GM21723 (cell line): ENCODE measurements at regions not wholly inside any gene's neighbourhood (a gene's known extent, or its start where the extent isn't known, plus 50 kb on each side); places are given as distances from the start of the nearest gene placed in this dataset.
"Not testable (repeated sequence)": the region's sequence is repeated elsewhere in the genome, so short reads cannot be mapped to it uniquely, and the experiment has no call there.

Experiments
- ATAC-seq: cut with Tn5 transposase; IDR thresholded peaks from one replicate; pipeline ENCODE4 v1.9.1; 2021; ENCODE audit warnings: mild to moderate bottlenecking, moderate library complexity; ENCODE audit not compliant: unreplicated experiment

DNA sequence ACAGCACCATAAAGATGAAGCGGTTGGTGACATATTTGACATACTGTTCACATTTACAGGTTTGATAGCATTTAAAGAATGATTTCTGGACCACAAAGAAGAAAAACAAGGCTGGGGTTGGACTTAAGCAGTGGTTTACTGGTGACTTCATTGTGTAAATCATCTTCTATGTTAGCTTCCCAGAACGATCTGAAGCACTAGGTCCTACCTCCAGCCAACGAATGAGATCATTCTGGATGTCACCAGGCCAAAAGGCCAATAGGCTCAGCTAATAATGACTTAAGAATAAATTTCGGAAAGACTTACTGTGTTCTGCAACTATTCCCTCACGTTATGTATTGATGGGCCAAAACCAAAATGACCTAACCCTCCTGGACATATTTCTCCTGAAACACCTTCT is 675.3 kb upstream of the CCNG1 start:
- ATAC-seq: no peak

DNA sequence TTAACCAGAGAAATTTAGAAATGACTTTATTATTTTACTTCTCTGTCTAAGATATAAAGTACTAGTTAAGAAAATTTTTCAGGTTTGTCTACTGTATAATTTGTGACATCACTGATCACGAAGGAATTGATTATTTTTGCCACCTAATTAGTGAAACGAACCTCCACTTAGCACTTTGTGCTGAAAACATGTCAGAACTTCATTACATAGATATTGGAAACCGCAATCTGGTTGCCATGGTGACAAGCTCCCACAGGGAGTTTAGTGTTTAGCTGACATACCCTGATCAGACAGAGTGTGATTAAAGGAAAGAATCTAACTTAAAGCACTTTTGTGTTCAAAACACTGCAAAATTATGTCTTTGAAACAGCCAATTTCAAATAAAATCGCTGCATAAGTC is 668.4 kb upstream of the CCNG1 start:
- ATAC-seq: no peak

DNA sequence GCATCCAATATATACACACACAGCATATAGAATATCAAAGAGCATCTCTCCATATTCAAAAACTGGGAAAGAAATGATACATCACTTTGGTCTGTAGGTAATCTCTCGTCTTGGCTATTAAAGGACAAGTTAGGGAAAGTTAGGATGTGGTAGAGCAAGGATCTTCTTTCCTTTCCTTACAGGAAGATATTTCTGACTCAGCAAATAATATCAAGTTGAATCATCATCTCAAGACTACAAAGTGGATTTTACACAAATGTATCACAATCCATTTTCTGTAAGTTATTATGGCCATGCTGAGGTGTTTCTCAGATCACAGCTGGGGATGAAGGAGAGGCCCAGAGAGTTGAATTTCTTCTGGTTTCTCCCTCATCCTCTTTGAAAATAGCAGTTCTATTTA is 651.7 kb upstream of the CCNG1 start:
- ATAC-seq: no peak

DNA sequence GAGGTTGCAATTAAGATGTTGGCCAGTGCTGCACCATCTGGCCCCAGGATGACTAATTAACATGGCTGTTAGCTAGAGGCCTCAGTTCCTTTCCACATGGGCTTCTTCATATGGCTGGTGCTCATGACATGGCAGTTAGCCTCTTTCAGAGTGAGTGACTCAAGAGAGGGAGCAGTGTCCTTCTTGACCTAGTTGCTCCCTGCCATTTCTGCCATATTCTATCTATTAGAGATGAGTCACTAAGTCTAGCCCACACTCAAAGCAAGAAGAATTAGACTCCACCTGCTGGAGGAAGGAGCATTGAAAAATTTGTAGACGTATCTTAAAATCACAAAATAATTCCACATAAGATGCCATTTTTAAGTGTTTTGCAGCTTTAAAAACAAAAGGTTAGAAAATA is 651.2 kb upstream of the CCNG1 start:
- no peak for ATAC-seq

DNA sequence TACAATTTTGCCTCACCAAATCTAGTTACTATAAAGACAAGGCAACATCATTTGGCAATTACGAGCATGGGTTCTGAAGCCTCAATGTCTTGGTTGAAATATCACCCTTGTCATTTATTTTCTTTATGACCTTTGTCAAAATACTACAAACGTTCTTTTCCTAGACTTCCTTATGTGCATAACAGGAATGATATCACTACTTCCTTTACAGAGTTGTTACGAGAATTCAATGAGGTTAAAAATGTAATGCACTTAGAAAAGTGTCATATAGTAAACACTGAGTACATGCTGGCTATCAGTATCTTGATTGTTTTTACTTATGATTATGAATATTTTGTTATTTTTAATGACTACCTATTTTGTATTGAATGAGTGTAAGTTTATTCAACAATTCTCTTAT is 640.9 kb upstream of the CCNG1 start:
- ATAC-seq: no peak

DNA sequence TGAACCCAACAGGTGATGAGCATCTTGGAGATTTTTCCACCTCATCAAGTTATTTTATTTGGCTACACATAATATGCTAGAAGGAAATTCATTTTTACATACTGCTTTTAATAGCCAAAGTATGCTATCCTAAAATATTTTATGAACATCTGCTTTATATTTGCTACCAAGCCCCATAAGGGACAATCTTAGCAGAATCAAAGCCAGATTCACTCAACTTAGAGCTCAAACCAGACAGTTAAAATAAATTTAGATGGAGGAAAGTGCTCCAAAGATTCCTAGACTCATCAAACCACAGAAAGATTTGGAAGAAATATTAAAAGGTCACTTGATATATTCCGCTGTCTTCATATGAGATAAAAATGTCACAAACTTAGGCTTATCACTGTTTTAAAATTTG is 637.1 kb upstream of the CCNG1 start:
- ATAC-seq: no peak

DNA sequence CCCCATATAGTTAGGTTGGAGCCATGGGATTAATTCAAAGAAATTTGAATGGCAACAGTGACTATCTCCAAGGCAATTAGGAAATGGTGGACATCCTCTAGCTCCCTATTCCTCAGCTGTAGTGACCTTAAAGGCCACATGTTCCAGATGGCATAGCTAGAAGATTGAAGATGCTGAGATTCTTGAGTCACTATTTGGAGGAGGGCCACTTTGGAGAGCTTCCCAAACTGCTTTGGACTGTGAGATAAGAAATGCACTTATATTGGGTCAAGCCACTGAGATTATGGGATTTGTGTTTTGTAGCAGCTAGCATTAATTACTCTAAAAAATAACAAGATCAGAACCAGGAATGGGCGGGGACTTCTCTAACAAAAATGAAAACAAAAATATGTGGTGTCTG is 636.2 kb upstream of the CCNG1 start:
- no peak for ATAC-seq

DNA sequence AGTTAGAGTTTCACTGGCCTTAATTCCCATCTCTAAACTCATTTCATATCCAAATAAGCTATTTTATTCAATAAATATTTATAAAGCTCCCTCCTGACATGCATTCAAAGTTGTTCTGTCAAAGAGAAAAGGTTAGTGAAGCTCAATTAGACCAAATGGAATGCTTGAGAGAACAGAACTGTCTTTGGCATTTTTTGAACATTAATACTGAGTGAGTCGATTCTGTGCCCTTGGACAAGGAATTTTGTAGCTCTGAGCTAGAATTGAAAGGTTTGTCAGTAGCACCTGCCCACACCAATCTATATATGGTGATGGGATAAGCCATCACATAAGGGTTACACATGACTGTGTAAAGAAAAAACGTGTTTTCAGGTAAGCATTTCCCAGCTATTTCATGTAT is 631.2 kb upstream of the CCNG1 start:
- no peak for ATAC-seq

DNA sequence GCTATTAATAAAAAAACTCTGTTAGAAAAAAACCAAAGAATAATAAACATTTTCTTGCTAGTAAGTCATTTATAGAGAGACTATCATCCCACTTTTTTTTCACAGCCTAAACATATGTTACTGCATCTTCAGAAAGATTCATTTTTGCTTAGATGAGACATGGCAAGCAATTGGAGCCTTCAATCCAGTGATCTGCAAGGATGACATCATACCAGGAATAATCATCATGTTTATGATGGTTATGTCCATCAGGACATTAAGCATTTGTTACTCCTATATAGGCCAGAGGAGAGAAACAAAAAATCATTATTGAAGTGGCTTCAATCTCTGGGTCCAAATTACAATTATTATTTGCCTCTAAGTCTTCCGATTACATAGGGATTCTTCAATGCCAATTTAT is 626.3 kb upstream of the CCNG1 start:
- ATAC-seq: no peak

DNA sequence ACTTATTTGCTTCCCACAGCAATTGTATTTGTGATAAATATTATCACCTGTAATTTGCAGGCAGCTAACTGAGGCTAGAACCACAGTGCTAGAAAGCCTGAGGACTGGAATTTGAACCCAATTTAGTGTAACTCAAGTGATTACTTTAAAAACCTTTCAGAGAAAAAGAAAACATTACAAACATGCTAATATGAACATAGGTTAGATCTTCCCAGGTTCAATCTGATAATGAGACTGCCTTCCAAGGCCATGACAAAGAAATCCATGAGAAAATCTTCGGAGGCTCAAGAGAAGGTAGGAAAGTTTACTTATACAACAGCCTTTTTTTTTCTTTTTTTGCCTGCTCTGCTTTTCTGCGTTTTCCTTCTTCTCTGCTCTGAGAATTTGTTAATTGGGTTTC is 620.6 kb upstream of the CCNG1 start:
- no peak for ATAC-seq

DNA sequence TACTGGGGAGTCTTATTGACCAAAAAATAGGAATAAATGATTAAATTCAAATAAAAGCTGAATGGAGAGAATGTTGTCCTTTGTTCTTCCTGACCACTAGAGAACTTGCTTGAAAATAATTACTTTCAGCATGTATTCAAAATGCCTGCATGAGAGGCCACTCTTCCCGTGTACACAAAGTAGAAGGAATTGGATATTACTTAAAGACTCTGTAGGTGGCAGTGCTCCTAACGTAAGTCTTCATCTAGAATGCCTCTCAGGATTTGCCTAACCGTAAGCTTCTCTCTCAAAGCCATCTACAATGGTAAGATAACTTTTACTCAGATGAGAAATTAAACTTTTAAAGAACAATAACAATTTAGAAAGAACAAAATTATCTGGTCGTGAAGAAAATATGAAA is 620.0 kb upstream of the CCNG1 start:
- ATAC-seq: no peak

DNA sequence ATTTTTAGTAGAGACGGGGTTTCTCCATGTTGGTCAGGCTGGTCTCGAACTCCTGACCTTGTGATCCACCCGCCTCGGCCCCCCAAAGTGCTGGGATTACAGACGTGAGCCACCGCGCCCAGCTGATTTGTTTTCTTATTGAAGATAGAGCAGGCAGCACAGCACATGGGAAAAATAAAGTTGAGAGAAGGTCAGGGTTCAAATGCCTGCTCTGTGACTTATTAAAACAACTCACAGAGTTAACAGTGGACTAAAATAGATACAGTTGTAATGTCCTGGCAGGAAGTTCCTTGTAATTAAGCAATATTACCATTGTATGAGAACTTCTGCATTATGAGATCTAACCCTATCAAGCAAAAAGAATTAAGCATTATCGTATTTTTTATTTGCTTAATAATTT is 615.7 kb upstream of the CCNG1 start:
- ATAC-seq: not testable (repeated sequence)

DNA sequence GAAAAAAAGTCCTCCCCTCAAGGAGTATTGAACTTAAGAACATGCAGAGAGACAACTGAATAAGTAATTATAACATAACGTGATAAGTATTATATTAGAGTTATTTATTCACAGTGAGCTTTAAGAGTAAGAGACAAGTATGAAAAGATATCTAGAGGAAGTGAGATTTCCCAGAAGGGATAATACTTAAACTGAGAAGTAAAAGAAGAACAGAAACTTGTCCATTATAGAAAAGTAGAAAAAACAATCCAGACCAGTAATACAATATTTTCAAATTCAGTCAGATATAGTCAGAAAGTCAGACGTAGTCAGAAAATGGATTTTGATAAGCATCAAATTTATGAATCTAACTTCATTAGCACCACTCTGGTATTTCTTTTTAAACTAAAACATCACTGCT is 613.0 kb upstream of the CCNG1 start:
- ATAC-seq: peak; percentile 64

DNA sequence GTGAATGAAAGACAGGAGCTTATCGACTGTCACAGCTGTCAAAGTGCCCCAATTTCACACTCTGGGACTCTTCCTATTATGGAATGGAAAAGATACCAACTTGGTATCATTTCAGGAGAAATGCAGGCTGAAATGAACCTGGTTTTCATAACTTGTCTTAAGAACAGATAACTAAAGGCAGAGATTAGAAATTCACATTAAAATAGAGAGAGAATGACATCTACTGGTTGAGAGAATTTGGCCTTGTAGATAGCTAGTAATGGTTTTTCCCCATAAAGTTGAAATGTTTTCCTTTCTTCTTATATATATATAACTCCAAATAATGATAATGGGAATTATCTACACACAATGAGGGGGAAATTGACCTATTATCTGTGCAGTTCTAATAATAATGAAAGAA is 600.2 kb upstream of the CCNG1 start:
- ATAC-seq: no peak

DNA sequence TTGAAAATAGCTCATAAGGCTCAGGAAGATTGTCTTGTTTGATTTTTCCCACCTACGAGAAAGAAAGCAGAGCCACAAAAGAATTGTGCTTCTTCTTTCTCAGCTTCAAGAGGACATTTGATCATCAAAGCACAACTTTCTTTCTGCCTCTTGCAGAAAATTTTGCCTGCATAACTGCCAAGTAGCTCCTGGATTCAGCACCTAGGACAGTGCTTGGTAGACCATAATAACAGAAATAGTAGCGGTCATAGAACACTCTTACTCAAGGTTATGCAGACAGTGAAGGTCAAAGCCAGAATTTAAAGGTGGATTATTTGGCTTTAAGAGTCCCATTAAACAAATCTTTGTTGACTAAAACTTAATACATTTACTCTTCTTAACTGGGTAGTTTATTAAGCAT is 594.7 kb upstream of the CCNG1 start:
- no peak for ATAC-seq

DNA sequence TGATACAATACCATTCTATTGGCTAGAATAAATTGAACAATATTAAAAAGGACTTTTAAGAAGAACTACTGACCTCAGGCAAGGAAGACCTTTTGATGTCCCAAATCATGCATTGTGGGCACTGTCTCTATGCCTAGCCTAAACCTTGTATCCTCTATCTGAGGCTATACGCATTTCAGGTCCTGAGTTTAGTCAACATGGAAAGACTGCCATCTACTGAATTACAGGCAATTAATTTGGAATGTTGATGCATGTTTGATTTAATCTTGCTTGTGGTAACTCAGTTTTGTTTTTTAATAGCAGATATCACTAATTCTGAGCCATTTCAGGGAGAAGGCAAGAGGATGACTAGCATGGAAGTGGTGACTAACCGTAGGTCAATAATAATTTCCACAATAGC is 585.3 kb upstream of the CCNG1 start:
- no peak for ATAC-seq

DNA sequence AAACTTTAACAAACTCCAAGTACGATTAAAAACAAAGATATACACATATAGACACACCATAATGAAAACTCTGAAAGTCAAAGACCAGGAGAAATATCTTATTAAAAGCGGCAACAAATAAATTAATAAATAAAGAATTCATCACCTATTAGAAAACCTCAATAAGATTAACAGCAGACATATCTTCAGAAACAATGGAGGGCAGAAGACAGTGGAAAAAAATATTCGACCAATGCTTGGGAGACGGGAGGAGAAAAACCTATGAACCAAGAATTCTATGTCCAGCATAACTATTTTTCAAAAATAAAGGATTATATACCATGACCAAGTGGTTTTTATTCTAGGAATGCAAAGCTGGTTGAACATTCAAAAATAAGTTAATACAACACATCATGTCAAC is 578.6 kb upstream of the CCNG1 start:
- no peak for ATAC-seq

DNA sequence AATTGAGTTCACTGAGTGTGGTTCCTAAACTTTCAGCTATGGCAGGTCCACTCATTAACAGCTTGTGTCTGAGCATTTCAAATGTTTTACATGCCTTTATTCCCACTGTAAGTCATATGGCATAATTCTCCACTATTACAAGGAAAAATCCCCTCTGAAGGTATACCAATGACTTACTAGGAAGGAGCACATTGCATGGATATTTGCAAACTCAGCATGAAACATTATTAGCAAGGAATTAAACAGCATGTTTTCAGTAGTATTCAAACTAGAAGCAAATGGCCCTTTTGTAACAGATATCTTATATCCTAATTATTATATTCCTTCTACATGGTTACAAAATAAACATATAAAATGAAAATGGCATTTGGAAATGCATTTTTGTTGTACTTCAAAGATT is 566.4 kb upstream of the CCNG1 start:
- no peak for ATAC-seq

DNA sequence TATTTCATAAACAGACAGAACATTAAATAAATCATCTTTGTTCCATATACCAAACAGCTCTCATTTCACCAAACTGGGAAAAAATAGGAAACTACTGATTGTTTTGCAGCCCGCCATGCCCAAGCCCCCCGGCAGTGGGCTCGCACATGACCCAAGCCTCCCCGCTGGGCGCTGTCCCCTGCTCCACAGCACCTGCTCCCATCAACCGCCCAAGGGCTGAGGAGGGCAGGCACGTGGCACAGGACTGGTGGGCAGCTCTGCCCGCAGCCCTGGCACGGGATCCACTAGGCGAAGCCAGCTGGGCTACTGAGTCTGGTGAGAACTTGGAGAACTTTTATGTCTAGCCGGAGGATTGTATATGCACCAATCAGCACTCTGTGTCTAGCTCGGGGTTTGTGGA is 554.8 kb upstream of the CCNG1 start:
- no peak for ATAC-seq

DNA sequence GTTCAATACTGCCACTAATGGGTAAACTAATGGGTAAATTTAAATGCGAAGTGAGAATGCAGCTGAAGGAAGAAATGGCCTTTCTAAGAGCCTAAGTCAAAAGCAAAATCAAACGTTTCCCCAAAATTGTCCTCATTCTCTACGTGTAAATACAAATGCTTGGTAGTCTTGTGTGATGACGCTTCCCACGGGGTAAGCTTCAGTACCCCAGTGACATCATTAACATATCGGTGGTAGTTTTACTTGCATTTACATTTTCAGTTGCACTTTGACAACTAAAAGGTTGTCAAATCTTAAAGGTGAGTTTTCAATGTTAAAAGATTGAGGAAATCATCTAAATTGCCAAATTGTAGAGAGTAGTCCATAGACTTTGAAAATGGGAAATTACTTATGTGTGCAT is 550.7 kb upstream of the CCNG1 start:
- no peak for ATAC-seq

DNA sequence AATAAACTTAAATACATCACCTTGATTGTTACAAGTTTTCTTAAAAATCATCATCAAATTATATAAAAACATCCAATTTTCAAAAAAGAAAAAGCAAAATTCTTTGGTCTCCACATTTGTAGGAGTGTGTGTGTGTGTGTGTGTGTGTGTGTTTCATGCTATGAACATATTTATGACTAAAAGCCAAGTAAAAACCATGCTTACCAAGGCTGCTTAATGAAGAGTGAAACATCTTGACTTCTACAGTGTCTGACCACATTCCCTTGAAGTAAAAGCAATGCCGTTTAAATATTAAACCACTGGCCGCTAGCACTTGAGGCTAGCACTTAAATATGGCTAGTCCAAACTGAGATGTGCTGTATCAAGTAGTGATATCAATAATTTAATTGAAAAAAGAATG is 549.1 kb upstream of the CCNG1 start:
- ATAC-seq: no peak

DNA sequence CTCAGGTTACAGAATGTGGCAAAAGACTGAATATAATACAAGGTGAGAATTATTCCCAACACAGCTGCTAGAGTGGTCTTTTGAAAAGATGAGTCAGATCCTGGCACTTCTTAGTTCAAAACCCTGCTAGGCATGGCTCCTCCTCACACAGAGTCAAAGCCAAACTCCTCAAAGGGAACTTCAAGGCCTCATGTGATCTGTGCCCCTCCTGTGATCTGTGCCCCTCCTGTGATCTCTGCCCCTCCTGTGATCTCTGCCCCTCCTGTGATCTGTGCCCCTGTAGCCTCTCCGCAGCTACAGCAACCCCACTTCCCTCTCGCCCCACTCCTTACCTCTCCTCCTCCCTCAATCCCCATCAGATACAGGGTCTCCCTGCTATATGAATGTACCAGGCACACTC is 525.5 kb upstream of the CCNG1 start:
- ATAC-seq: no peak

DNA sequence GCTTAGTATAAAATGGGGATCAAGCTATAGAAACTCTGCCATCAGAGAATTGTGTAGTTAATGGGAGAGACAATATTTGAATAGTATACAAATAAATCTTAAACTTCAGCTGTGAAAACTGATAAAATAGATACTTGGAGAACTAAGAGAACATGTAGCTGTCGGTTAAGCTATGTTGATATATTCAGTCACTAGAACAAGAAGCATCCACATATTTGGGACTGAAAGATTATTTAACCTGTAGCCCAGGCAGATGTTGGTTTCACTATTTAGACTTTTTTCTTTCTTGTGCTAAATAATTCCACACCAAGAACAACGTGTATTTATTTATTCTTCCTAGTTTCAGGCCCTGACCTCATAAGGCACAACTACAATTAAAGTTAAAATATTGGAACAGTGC is 521.0 kb upstream of the CCNG1 start:
- no peak for ATAC-seq

DNA sequence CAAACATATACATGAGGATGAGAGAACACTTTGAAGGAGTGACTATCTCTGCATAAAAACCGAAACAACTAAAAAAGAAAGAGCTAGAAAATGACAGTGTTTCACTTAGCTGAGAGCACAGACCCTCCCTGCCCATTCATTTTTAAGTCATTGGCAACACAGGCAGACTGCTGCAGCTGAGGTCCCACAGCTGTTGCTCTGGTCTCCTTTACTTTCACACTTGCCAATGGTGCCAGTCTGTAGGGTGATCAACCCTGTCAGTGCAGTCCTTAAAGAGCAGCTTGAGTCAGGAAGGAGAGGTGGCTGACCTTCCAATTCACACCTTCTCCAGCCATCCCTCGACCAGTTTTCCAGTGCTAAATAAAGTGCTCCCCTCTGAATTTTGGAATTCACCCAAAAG is 508.3 kb upstream of the CCNG1 start:
- ATAC-seq: no peak
